ENCODE measurements at regions not wholly inside any gene's neighbourhood (a gene's known extent, or its start where the extent isn't known, plus 50 kb on each side); places are given as distances from the start of the nearest gene placed in this dataset.
"Not testable (repeated sequence)": the region's sequence is repeated elsewhere in the genome, so short reads cannot be mapped to it uniquely, and the experiment has no call there.

- H3K4me1 Mint-ChIP-seq: no peaks in the 10 kb centered on the region
- no peaks in the 10 kb centered on the region for H3K36me3 Mint-ChIP-seq (ENCODE audit: low read depth)
Observed at GRCh38 chr14:82029038-82029437, 495.4 kb upstream of the SEL1L start.

GRCh38 chr14:82035397-82035796, 501.7 kb upstream of the SEL1L start:
- no peaks in the 10 kb centered on the region for H3K27me3 Mint-ChIP-seq (ENCODE audit: low read depth)
- no peak overlapping the region for H3K4me3 Mint-ChIP-seq
- no peaks in the 10 kb centered on the region for H3K4me1 Mint-ChIP-seq
- no peak overlapping the region for H3K27ac Mint-ChIP-seq
- TF ChIP-seq, protein P1, sequence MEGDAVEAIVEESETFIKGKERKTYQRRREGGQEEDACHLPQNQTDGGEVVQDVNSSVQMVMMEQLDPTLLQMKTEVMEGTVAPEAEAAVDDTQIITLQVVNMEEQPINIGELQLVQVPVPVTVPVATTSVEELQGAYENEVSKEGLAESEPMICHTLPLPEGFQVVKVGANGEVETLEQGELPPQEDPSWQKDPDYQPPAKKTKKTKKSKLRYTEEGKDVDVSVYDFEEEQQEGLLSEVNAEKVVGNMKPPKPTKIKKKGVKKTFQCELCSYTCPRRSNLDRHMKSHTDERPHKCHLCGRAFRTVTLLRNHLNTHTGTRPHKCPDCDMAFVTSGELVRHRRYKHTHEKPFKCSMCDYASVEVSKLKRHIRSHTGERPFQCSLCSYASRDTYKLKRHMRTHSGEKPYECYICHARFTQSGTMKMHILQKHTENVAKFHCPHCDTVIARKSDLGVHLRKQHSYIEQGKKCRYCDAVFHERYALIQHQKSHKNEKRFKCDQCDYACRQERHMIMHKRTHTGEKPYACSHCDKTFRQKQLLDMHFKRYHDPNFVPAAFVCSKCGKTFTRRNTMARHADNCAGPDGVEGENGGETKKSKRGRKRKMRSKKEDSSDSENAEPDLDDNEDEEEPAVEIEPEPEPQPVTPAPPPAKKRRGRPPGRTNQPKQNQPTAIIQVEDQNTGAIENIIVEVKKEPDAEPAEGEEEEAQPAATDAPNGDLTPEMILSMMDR (IDR thresholded peaks at IDR 0.05; ENCODE audit: unreplicated experiment in 3 of 3): no peak
- H3K9me3 Mint-ChIP-seq: no peaks in the 10 kb centered on the region
- no peaks in the 10 kb centered on the region for H3K36me3 Mint-ChIP-seq (ENCODE audit: low read depth)

More at GRCh38 chr14:82029038-82029437, 495.4 kb upstream of the SEL1L start:
- Mint-ChIP-seq H3K27ac (no peak overlapping the region), H3K9me3 (peaks cover 25% of the 10 kb centered on the region), H3K4me3 (no peak overlapping the region), H3K27me3 (ENCODE audit: low read depth) (no peaks in the 10 kb centered on the region)
- TF ChIP-seq, protein P1 (IDR thresholded peaks at IDR 0.05; ENCODE audit: unreplicated experiment in 3 of 3): no peak

DNA sequence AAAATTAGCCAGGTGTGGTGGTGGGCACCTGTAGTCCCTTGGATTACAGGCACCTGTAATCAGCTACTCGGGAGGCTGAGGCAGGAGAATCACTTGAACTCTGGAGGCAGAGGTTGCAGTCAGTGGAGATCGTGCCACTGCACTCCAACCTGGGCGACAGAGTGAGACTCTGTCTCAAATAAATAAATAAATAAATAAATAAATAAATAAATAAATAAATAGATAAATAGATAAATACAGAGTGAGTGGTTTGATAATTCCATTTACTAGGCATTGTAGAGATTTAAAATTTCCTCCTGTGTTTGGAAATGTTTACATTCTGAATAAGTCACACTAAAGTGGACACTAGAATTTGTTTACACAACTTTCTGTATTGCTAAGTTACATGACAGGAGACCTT, 504.4 kb upstream of the SEL1L start:
- H3K9me3 Mint-ChIP-seq; H3K27me3 Mint-ChIP-seq (ENCODE audit: low read depth); H3K27ac Mint-ChIP-seq; H3K4me3 Mint-ChIP-seq; H3K4me1 Mint-ChIP-seq; H3K36me3 Mint-ChIP-seq (ENCODE audit: low read depth): not testable (repeated sequence)

- H3K4me1 Mint-ChIP-seq: no peaks in the 10 kb centered on the region
- no peaks in the 10 kb centered on the region for H3K36me3 Mint-ChIP-seq (ENCODE audit: low read depth)
- H3K9me3 Mint-ChIP-seq: no peaks in the 10 kb centered on the region
- H3K4me3 Mint-ChIP-seq: no peak overlapping the region
- TF ChIP-seq, protein P1 (IDR thresholded peaks at IDR 0.05; ENCODE audit: unreplicated experiment in 3 of 3): no peak
- H3K27me3 Mint-ChIP-seq (ENCODE audit: low read depth): no peaks in the 10 kb centered on the region
- H3K27ac Mint-ChIP-seq: no peak overlapping the region
Observed at GRCh38 chr14:82045339-82045738, 511.7 kb upstream of the SEL1L start.

DNA sequence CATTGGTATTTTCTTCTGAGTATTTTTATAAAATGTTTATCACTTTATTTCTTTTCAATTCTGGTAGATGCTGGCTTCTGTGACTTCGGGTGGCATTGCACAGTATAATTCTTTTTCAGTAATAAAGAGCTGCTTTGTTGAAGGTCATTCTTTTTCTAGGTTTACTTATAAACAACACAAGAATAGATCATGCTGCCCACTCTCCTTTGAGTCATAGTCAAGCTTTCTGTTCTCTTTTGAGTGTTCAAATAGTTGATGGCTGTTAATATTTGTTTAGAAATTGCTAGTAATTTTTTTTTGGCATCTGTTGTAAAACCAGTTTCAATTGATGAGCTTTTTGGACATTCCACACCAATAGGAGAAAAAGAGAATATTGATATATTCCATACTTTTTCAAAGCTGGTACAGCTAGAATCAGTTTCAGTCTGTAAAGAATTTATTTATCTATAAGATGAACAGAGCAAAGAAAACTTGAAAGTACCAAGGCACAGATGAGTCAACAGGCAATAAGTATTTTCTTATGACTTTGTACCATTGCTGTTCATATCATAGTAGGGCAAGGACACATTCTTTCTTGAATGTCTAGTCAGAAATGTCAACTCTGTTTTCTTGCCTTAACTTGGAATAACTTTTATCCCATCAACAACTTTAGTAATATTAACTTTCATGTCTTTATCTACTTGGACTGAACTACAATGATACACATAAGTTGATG, 513.0 kb upstream of the SEL1L start:
- Mint-ChIP-seq H3K4me1 (no peaks in the 10 kb centered on the region), H3K4me3 (no peak overlapping the region), H3K9me3 (no peaks in the 10 kb centered on the region), H3K27me3 (ENCODE audit: low read depth) (no peaks in the 10 kb centered on the region), H3K27ac (no peak overlapping the region), H3K36me3 (ENCODE audit: low read depth) (no peaks in the 10 kb centered on the region)
- TF ChIP-seq, protein P1 (IDR thresholded peaks at IDR 0.05; ENCODE audit: unreplicated experiment in 3 of 3): no peak

GRCh38 chr14:82047777-82048470, 514.3 kb upstream of the SEL1L start:
- Mint-ChIP-seq H3K4me1 (no peaks in the 10 kb centered on the region), H3K9me3 (no peaks in the 10 kb centered on the region), H3K36me3 (ENCODE audit: low read depth) (no peaks in the 10 kb centered on the region), H3K27ac (peak overlapping the region in 1 of 3 experiments; percentile 4), H3K4me3 (no peak overlapping the region), H3K27me3 (ENCODE audit: low read depth) (no peaks in the 10 kb centered on the region)
- TF ChIP-seq, protein P1 (IDR thresholded peaks at IDR 0.05; ENCODE audit: unreplicated experiment in 3 of 3): no peak
